Forelimb muscle (tissue), 1 donor: ENCODE measurements at regions not wholly inside any gene's neighbourhood (a gene's known extent, or its start where the extent isn't known, plus 50 kb on each side); places are given as distances from the start of the nearest gene placed in this dataset.
"Not testable (repeated sequence)": the region's sequence is repeated elsewhere in the genome, so short reads cannot be mapped to it uniquely, and the experiment has no call there.

ENCODE experiments used
- DNase-seq: peaks from one replicate; pipeline ENCODE4 v3.0.0-alpha.2; 2013; ENCODE audit warnings: low read depth

DNA sequence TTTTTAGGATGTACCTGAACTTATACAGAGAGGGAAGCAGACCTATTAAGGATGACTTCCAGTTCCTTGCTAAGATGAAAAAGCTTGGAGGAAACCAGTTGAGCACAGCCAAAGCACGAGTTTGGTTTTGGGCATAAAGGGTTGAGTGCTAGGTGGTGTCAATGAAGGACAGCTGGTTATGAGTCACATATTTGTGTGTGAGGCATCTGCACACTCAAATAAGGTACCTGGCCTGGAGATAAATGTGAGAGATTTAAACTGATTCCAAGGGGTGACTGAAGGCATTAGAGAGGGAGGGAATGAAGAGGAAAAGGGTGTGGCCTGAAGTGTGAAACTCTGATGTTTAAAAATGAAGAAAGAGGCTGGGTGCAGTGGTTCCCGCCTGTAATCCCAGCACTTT is 486.7 kb downstream of the DIPK2A start:
- DNase-seq: no peak

DNA sequence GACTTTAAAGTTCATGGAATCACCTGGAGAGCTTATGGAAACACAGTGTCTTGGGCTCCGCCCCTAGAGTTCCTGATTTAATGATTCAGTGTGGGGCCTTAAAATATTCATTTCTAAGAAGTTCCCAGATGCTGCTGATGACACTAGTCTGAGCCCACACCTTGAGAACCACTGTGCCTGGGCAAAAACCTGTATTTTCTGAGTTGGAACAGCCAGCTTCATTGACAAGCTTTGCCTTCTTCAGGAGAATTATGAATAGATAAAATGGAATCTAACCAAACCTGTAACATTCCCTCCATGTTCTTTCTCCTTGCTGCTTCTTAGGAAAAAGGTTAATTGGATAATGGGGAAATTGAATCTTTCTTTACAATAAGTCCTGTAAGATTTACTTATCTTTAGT is 490.7 kb downstream of the DIPK2A start:
- DNase-seq: no peak

DNA sequence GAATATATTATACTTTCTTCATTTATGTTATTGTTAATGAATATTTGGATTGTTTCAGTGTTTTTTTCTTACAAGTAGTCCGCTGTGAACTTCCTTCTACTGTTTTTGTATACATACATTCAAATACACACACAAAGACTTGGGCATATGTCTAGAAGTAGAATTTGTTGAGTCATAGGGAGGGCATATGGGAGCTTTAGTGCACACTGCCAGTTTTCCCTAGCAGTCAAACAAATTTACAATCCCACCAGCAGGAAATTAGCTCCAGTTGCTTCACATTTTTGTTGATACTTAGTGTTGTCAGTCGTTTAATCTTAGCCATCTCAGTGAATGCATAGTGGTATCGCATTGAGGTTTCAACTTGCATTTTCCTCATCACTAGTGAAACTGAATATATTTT is 492.3 kb downstream of the DIPK2A start:
- no peak for DNase-seq

DNA sequence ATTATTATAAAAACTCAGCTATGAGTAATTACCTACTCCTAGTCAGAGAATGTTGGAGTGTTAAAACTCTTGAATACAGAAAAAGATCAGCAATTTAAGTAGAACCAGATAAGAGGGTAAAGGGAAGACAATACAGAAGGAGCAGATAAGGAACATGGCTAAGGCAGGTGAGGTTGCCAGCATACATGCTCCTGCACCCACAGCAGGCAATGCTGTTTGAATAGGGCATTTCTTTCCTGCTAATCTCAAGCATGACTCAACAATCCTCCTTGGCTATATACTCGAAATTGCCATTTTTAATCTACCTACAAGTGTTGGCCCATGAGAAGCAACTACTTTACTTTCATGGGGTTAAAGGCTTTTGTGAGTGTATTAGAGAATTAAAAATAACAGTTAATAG is 494.5 kb downstream of the DIPK2A start:
- DNase-seq: no peak

DNA sequence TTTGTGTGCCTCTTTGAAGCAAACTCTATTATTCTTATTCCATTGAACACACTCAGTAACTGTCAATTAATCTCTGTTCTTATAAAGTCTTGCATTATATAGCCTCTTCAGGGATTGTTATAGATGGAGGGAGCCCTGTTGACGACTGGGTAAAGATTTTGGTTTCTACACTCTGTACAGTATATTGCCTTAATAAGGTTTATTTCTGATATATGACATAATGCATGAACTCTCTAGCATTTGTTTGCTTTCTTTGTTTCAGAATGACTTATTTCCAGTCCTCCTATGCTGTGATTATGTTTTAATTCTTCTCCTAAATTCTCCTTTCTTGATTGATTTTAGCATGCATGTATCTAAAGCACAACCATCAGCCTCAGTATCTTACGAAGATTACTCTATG is 494.9 kb downstream of the DIPK2A start:
- no peak for DNase-seq

DNA sequence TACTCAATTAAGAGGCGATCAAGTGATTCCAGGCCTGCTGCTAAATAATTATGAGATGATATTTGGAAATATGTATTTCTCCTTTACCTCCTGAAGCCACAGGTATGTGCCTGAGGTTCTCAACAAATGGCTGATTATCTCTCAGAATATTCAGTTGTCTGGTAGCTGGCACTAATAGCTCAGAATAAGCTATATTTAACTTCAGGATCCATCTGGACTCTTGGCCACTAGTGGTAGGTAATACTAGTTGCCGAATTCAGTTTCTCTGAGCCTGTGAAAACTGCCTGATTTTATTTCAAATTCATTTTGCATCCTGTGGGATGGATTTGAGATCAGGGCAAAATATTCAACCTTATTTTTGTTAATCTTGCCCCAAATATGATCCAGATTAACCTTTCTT is 499.0 kb downstream of the DIPK2A start:
- DNase-seq: no peak

DNA sequence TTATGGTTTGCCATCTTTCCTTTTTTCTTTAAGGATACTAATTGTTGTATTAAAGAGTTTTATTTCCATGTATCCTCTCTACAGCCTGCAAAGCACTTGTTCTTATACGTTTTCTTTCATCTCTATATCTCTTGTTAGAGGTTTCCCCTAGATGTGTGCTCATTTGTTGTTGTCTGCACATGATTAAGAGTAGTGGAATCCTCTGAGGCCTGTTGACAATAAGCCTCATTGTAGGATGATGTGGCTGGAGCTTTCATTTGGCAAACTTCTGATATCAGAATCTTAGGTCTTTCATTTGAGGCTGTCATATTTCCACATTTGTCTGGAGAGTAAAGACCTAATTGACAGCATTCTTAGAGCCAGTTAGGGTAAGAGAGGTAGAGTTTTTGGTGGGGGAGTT is 506.0 kb downstream of the DIPK2A start:
- DNase-seq: no peak

DNA sequence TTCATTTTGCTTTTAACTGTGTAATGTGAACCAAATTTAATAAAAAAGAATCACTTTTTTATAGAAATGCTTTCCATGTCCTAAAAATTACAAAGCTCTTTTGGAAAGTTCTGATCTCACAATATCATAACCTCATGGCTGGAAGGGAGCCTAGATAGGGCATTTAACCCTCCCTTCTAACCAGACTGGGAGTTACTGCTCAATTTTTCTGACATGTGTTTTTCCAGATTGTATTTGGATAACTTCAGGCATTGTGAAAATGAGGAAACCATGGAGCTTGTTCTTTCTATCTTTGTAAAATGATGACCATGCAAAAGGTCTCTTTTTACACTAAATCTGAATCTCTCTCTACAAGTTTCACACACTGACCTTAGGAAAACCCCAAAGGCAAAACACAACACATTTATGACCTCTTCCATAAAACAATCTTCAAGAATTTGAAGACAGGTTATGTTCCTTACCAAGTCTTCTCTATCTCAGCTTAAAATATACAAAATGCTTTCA is 508.8 kb downstream of the DIPK2A start:
- no peak for DNase-seq

DNA sequence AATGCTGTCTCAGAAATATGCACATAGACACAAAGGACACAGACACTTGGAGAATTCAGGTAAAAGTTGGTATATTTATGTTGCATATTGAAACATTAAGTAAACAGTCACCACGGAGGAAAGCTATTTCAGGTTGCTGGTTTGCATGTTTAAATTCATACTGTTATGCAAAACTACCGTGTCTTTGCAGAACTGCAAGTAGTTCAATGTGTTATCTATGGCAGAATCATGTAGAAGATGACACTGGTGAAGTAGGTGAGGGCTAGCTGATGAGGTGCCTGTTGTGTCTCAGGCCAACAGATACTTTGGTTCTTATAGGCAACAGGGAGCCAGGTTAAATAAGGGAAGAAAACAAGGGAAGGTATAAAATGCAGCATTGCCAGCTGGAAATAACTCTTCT is 511.3 kb downstream of the DIPK2A start:
- no peak for DNase-seq

DNA sequence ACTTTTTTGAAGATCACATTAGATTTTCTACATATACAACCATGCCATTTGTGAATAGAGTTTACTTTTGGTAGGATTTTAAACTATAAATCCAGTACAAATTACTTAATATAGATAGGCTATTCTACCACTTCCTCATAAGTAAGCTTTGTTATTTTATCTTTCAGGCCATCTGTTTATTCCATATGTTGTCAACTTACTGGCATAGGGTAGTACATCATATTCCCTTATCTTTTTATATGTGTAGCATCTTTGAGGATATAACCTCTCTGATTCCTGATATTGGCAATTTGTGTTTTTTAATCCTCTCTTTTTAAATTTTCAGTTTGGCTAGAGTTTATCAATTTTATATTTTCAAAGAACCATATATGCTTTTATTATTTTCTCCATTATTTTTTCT is 515.4 kb downstream of the DIPK2A start:
- no peak for DNase-seq

DNA sequence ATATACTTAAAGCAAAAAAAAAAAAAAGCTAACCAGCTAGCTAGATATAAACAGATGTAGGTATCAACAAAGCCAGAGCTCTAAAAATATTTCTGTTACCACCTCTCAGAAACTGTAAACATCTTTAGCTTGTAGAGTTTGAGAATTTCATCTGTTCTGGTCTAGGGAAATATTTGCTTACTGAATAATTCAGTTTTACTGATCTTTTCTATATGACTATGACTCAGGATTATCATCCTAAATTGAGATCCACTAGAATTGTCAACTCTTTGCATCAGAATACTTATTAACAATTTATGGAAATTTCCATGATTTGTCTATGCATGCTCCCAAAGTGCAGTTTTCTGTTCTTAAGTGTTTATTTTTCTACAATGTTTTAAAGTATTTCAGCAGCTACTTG is 517.3 kb downstream of the DIPK2A start:
- no peak for DNase-seq

DNA sequence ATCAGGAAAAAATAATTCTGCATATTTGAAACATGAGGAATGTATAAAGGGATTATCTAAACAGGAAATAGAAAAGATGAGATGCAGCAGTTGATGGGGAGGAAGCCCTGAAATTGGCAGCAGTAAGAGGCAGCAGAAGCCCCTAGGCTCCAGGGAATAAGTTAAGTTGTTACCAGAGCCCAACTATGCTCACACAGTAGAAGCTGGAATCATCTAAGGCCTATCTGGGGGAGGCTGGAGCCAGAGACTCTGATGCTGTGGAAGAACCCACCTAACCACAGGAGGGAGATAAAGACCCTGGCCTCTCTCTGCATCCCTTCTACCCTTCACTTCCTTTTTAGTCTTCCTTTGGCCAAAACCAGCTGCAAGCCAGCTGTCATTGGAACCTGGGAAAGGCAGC is 519.7 kb downstream of the DIPK2A start:
- no peak for DNase-seq

DNA sequence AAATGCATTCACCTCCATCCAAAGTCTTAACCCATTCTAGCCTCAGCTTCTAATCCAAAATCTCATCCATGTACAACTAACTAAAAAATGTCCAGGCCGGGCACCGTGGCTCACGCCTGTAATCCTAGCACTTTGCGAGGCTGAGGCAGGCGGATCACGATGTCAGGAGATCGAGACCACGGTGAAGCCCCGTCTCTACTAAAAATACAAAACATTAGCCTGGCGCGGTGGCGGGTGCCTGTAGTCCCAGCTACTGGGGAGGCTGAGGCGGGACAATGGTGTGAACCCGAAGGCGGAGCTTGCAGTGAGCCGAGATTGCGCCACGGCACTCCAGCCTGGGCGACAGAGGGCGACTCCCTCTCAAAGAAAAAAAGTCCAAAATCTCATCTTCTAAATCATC is 523.0 kb downstream of the DIPK2A start:
- not testable (repeated sequence) for DNase-seq

DNA sequence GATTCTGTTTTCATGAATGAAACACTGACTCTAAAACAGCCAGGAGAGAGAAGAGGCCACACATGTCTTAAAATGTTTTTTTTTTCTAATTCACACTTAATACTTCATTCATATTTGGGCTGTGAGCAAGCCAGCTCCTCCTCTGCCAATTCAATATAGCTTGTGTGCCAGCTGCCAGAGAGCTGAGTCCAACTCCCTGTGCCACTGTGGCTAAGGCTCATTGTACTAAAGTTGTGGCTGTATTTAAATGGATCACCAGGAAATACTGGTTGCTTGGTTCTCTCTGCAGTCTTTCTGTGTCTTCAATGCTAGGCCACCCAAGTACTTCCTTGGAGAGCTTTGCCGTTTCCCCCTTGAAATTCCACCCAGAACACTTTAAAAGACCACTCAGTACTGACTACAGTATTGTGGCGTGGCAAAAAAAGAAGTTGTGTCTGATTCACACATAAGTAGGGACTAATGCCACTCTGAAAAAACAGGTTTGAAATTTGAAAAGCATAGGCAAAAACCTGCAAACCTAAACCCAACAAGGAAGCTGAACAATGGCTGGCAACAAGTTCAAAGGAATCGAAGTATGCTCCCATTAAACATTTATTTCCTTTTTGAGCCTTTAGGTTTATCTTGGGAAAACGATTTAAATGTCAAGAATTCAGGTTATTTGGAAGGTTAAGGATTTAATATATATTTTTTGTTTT is 524.7 kb downstream of the DIPK2A start:
- no peak for DNase-seq

DNA sequence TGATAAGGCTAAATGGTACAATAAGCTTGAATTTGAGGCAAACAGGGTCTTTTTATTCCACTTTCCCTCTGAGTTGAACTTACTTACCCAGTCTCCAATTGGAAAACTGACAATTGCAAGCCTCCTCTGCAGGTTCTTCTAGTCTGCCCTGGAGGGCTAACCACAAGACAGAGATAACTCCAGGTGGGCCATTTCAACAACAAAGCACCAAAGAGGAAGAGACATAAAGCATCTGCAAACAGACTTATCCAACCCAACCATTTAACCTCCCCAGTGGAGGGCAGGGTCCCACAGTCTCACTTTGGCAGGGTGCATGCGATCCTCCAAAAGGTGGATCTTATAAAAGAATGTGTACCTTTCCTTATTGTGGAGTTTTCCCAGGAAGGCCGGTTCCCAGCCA is 525.8 kb downstream of the DIPK2A start:
- DNase-seq: no peak

DNA sequence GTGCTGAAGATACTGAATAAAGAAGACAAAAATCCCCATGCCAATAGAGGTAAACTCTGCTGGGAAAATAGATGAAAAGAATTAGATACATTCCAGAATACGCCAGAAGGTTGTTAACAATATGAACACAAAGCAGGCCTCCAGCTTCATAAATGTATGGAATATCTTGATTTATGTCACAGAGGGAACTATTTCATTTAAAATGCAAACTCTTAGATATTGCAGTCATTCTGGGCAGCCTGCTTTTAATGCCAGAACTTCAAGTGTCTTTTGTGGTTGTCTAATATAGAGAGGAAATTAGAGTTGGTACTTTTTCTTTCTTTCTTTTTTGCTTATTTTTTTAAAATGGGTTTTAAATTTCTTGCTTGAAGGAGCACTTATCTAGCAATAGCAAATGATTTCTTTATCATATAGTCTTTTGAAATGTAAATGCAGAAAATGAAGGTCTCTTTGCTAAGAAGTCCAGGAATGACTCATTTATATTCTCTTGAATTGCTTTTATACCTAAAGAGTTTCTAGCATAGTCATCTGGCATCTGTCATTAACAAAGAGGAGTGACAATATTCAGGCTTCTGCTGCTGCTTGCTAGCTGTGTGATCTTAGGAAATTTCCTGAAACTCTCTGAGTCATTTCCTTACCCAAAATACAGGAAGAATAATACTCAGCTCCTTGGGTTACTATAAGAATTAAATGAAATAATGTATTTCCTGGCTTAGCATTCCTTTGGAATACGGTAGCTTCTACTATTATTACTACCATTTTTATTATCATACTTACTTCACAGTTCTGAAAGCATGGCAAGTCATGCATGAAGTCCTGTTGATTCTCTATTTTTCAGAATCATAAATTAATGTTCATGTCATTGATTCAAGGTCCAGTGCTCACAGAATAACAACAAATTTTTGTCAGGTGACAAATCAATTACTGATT is 527.6 kb downstream of the DIPK2A start:
- DNase-seq: no peak

DNA sequence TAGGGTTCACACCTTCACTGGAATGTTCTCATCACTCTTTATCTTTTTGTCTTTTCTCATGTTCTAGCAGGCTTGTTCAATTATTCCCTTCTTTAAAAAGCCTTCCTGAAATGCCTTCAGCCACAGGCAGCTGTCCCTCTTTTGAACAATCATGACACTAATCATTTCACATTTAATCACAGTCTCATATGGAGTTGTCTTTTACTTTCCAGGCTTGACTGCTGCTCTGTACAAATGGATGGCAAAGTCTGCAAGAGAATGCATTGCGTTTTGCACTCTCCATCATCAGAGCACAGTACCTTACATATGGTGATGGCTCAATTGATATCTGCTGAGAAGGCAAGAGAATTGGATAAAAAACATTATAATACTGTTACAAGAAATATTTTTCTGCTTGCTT is 529.8 kb downstream of the DIPK2A start:
- DNase-seq: no peak

DNA sequence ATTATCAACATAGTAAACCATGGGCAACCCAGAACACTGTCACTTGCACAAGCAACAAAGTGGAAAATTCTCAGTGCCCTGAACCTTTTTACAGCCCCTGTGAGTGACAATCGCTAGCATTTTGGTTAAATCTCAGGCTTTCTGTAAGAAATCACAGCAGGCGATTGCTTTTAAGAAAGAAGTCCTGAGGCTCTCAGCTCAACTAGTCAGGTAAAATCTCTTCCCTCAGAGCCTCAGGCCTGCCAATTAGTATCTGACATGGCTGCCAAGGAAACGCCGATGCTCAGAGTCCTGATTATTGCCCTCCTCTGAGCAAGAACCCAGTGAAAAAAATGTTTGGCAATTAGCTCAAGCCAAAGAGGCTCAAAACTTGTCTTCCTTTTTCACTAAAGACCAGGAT is 530.8 kb downstream of the DIPK2A start:
- DNase-seq: no peak

DNA sequence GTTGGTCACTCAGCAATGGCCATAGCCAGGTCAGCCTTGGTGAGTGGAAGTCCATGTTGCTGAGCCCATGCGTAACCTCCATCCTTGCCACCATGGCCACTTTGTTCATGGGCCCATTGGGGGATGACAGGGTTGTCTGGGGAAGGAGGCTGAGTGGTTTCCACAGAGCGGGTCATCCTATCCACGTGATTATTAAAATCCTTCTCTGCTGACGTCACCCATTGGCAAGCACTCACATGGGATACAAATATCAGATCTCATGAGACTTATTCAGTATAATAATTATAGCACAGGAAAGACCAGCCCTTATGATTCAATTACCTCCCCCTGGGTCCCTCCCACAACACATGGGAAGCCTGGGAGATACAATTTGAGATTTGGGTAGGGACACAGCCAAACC is 534.8 kb downstream of the DIPK2A start:
- not testable (repeated sequence) for DNase-seq

DNA sequence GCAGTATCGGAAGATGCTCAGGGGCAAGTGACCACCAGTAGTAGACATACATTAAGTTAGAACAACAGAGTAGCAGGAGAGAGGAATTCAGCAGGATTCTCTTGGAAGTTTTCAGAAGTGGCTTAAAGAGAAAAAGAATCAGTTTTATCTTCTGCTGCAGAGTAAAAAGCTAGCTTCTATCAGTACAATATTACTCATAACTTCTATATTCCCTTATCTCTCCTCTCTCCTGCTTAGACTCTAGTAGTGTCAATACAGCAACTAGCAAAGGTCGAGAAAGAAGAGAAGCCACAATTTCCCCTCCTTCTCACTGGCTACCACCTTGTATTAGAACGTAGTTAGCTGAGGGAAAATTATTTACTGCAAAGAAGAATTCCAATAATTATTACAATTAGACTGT is 539.7 kb downstream of the DIPK2A start:
- DNase-seq: no peak

DNA sequence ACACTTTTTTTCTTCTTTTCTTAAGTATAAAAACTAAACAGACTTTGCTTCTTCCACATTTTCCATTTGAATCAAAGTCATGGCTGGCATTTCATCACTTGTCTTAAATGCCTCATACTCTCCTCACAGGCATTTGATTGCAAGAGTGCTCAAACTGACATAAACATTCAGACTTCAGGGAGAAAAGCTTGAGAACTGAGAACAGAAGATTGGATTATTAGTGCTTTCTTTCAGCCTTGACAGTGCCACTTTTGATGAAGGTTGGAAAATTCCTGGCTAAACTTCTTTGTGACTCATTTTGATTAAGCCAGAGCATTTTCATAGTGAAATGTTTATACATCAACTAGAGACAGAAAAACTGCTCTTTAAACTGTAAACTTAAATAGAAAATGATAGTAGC is 544.4 kb downstream of the DIPK2A start:
- DNase-seq: no peak

DNA sequence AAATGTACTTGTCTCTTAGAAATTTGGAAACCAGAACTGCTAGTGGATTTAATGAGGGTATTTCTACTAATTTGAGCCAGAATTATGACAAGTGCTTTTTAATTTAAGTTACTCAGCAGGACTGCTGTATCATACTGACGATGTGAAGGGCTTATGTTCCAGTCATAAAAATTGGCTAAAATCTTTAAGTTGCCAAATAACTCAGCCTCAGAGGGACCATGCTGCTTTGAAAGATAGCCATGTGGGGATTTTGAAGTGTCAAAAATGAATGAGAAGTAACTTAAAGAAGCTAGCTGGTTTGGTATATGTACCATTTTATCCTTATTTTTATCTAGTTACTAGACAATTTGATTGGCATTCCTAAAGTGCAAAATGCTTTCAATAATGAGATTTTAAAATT is 545.0 kb downstream of the DIPK2A start:
- no peak for DNase-seq

DNA sequence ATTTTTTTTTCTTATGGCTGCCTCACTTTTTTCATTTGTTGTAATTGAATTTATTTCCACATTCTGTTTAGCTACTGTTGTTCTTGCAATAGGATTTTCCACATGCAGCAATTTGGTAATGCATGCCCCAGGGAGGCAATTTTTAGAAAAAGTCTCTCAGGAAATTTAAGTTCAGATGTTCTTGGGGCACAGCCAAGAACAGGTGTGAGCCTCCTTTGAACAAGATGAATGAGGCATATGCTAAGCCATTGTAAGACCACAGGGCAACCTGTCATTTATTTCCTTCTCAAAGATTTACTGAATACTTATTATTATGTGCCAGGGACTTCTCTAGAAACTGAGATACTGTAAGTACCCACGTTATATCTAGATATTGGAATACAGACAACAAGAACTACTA is 549.5 kb downstream of the DIPK2A start:
- no peak for DNase-seq
